ENCODE measurements at regions not wholly inside any gene's neighbourhood (a gene's known extent, or its start where the extent isn't known, plus 50 kb on each side); places are given as distances from the start of the nearest gene placed in this dataset.
"Not testable (repeated sequence)": the region's sequence is repeated elsewhere in the genome, so short reads cannot be mapped to it uniquely, and the experiment has no call there.

DNA sequence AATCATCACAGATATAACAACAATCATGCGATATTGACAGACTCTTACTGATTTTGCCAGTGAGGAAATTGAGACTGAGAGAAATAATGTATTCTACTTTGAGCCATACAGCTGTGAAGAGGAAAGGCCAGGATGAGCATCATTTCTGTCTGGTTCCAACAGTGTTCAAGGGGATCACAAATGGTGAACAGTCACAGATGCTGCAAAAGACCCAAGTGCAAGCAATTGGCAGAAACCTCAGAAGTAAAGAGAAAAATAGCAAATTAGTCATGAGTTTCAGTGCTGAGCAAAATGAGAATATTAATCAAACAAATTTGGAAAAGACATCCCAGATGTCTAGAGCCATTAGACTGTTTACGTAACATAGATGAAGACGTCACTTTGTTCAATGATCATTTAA lies 114.1 kb downstream of the RAB38 start:
- Mint-ChIP-seq H3K27ac (no peak overlapping the region), H3K4me1 (peaks cover 2% of the 10 kb centered on the region), H3K9me3 (no peaks in the 10 kb centered on the region), H3K4me3 (no peak overlapping the region), H3K36me3 (ENCODE audit: low read depth) (no peaks in the 10 kb centered on the region), H3K27me3 (peaks cover 15% of the 10 kb centered on the region)
- ATAC-seq (replicated peaks) = no peak

DNA sequence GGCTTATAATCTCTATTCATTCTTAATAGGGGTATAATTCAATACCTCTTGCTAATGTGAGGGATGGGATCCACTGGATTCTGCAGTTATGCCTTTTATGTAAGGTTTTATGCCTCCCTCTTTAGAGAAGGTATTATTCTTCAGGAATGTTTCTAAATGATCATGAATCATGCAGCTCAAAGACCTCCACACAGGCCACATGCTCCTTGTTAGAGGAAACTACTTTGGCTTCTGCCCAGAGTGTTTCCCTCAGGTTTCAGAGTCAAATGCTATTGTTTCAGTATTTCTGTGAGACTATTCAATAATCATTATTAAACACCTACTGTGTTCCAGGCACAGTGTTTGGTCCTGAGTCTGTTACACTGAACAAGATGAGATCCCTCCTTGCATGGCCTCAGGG lies 115.9 kb downstream of the RAB38 start:
- Mint-ChIP-seq H3K4me1 (peaks cover 3% of the 10 kb centered on the region), H3K4me3 (no peak overlapping the region), H3K36me3 (ENCODE audit: low read depth) (no peaks in the 10 kb centered on the region), H3K27ac (no peak overlapping the region), H3K27me3 (peaks cover 13% of the 10 kb centered on the region), H3K9me3 (no peaks in the 10 kb centered on the region)
- ATAC-seq (replicated peaks) = no peak

- Mint-ChIP-seq H3K27ac (no peak overlapping the region), H3K9me3 (no peaks in the 10 kb centered on the region), H3K4me3 (no peak overlapping the region), H3K27me3 (peaks cover 7% of the 10 kb centered on the region), H3K4me1 (peaks cover 3% of the 10 kb centered on the region), H3K36me3 (ENCODE audit: low read depth) (no peaks in the 10 kb centered on the region)
- ATAC-seq (replicated peaks) = no peak
Observed at GRCh38 chr11:88051396-88051795, 123.8 kb downstream of the RAB38 start.

DNA sequence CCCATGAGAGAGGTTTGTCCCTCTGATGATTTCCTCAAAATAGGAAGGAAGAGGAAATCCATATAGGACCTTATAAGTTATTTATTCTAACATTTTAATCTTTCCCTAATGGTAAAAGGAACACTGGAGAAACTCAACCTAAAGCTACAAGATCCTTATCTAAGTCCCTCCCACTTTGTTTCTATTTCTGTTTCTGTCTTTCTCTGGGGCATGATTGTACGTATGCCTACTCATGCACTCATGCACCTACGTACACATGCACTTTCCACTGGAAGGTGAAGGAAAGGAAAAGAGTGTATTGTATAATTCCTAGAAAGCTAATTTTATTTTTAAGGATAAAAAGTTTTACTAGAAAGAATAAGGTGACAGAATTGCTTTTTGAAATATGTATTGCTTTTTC lies 125.0 kb downstream of the RAB38 start:
- ATAC-seq (replicated peaks) = no peak
- Mint-ChIP-seq H3K4me1 (no peaks in the 10 kb centered on the region), H3K36me3 (ENCODE audit: low read depth) (no peaks in the 10 kb centered on the region), H3K27ac (no peak overlapping the region), H3K27me3 (peaks cover 3% of the 10 kb centered on the region), H3K9me3 (no peaks in the 10 kb centered on the region), H3K4me3 (no peak overlapping the region)

DNA sequence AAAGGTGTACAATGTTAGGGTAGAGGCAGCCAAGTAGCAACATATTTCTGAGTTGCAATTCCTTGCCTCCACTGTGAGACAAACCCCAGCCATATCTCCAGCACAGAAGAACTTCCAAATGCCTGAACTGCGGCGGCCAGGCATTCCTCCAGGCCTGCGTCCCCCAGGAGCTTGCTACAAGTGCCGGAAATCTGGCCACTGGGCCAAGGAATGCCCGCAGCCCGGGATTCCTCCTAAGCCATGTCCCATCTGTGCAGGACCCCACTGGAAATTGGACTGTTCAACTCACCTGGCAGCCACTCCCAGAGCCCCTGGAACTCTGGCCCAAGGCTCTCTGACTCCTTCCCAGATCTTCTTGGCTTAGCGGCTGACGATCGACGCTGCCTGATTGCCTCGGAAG lies 130.0 kb downstream of the RAB38 start:
- not testable (repeated sequence) for H3K4me3 Mint-ChIP-seq; ATAC-seq (replicated peaks); H3K9me3 Mint-ChIP-seq; H3K4me1 Mint-ChIP-seq; H3K27ac Mint-ChIP-seq; H3K36me3 Mint-ChIP-seq (ENCODE audit: low read depth)
- peaks cover 24% of the 10 kb centered on the region for H3K27me3 Mint-ChIP-seq

- not testable (repeated sequence) for H3K4me1 Mint-ChIP-seq; H3K9me3 Mint-ChIP-seq; H3K4me3 Mint-ChIP-seq; ATAC-seq (replicated peaks); H3K36me3 Mint-ChIP-seq (ENCODE audit: low read depth); H3K27ac Mint-ChIP-seq
- peaks cover 24% of the 10 kb centered on the region for H3K27me3 Mint-ChIP-seq
Observed at GRCh38 chr11:88044658-88045057, 130.6 kb downstream of the RAB38 start.

GRCh38 chr11:88043149-88043548 lies 132.1 kb downstream of the RAB38 start:
- Mint-ChIP-seq H3K27me3 (peaks cover 30% of the 10 kb centered on the region), H3K36me3 (ENCODE audit: low read depth) (no peaks in the 10 kb centered on the region), H3K4me1 (no peaks in the 10 kb centered on the region), H3K9me3 (no peaks in the 10 kb centered on the region), H3K27ac (no peak overlapping the region), H3K4me3 (no peak overlapping the region)
- no peak for ATAC-seq (replicated peaks)

DNA sequence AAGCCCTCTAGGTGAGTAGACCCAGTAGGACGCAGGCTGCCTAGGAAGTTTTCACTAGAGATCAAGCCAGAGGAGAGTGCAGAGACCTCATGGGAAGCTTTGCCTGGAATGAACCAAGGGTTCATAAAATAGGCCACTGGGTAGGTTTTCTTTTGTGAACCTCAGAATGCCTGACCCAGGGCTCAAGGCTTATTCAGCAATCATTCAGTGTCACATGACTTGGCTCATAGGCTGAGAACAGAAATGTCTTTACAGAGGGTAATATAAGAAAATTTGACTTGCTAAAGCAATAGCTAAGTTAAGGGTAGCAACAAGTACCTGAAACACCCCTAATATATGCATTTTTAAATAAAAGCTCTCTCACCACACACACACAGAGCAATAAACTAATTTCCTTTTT lies 132.6 kb downstream of the RAB38 start:
- Mint-ChIP-seq H3K27me3 (peaks cover 30% of the 10 kb centered on the region), H3K27ac (no peak overlapping the region), H3K4me3 (no peak overlapping the region), H3K4me1 (no peaks in the 10 kb centered on the region), H3K36me3 (ENCODE audit: low read depth) (no peaks in the 10 kb centered on the region), H3K9me3 (no peaks in the 10 kb centered on the region)
- no peak for ATAC-seq (replicated peaks)

DNA sequence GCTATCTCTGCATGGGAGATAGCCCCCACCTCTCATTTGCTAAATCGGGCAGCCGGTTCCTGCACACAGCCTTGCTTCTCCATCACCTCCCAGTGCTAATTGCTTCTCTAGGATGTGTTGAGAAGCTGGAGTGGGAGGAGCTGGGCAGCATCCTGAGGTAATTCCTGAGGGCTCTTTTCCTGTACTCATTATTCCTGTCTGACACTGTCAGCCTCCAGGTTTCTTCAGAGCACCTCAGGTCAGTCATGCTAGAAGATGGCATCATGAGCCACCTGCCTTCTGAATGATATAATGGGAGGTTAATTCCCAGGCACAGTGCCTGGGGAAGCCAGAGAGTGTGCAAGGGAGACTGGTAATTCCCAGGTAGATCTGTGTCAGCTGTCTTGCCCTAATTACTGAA lies 133.0 kb downstream of the RAB38 start:
- no peak for ATAC-seq (replicated peaks)
- Mint-ChIP-seq H3K4me3 (no peak overlapping the region), H3K27ac (no peak overlapping the region), H3K27me3 (peaks cover 30% of the 10 kb centered on the region), H3K9me3 (no peaks in the 10 kb centered on the region), H3K36me3 (ENCODE audit: low read depth) (no peaks in the 10 kb centered on the region), H3K4me1 (no peaks in the 10 kb centered on the region)

DNA sequence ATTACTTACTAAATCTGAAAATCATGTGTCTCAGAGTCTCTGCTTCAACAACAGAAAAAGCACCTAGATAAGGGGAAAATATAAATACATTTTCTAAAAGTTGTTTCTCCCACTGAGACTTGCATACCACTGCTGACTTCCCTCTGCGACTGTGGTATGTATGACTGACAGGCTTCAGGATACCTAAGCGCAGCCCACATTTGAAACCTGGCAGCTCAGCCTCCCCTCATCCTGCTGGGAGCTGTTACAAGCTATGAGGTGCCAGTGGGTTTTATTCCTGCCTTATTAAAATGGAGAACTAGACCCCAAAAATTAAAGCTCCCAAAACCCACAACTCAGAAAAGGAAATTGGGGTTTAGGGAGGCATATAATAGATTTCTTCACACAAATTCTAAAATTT lies 133.6 kb downstream of the RAB38 start:
- no peaks in the 10 kb centered on the region for H3K4me1 Mint-ChIP-seq
- ATAC-seq (replicated peaks) = no peak
- peaks cover 30% of the 10 kb centered on the region for H3K27me3 Mint-ChIP-seq
- no peak overlapping the region for H3K27ac Mint-ChIP-seq
- no peak overlapping the region for H3K4me3 Mint-ChIP-seq
- no peaks in the 10 kb centered on the region for H3K9me3 Mint-ChIP-seq
- H3K36me3 Mint-ChIP-seq (ENCODE audit: low read depth) = no peaks in the 10 kb centered on the region

DNA sequence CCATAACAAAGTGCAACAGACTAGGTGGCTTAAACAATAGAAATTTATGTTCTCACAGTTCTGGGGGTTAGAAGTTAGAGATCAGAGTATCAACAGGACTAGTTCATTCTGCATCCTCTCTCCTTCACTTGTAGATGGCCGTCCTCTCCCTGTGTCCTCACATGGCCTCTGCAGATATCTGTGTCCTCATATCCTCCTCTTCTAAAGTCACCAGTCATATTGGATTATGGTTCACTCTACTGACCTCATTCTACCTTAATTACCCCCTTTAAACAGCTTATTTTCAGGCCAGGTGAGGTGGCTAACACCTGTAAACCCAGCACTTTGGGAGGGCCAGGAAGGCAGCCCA lies 135.1 kb downstream of the RAB38 start:
- ATAC-seq (replicated peaks) = no peak
- Mint-ChIP-seq H3K27me3 (peaks cover 30% of the 10 kb centered on the region), H3K36me3 (ENCODE audit: low read depth) (no peaks in the 10 kb centered on the region)

GRCh38 chr11:88039476-88040147 lies 135.6 kb downstream of the RAB38 start:
- Mint-ChIP-seq H3K9me3 (no peaks in the 10 kb centered on the region), H3K4me3 (no peak overlapping the region), H3K4me1 (no peaks in the 10 kb centered on the region), H3K27me3 (peaks cover 26% of the 10 kb centered on the region), H3K27ac (no peak overlapping the region), H3K36me3 (ENCODE audit: low read depth) (no peaks in the 10 kb centered on the region)
- ATAC-seq (replicated peaks) = no peak

More for the DNA sequence above, 135.1 kb downstream of the RAB38 start:
- Mint-ChIP-seq H3K9me3 (no peaks in the 10 kb centered on the region), H3K4me1 (no peaks in the 10 kb centered on the region), H3K27ac (no peak overlapping the region), H3K4me3 (no peak overlapping the region)

GRCh38 chr11:88038063-88038462 lies 137.2 kb downstream of the RAB38 start:
- H3K4me3 Mint-ChIP-seq = no peak overlapping the region

GRCh38 chr11:88036701-88037100 lies 138.5 kb downstream of the RAB38 start:
- Mint-ChIP-seq H3K9me3 (no peaks in the 10 kb centered on the region), H3K36me3 (ENCODE audit: low read depth) (no peaks in the 10 kb centered on the region), H3K27me3 (peaks cover 13% of the 10 kb centered on the region), H3K27ac (no peak overlapping the region), H3K4me1 (no peaks in the 10 kb centered on the region), H3K4me3 (no peak overlapping the region)
- no peak for ATAC-seq (replicated peaks)

More at GRCh38 chr11:88038063-88038462, 137.2 kb downstream of the RAB38 start:
- Mint-ChIP-seq H3K4me1 (no peaks in the 10 kb centered on the region), H3K27ac (no peak overlapping the region), H3K9me3 (no peaks in the 10 kb centered on the region), H3K36me3 (ENCODE audit: low read depth) (no peaks in the 10 kb centered on the region), H3K27me3 (peaks cover 16% of the 10 kb centered on the region)
- ATAC-seq (replicated peaks) = no peak

- Mint-ChIP-seq H3K36me3 (ENCODE audit: low read depth) (no peaks in the 10 kb centered on the region), H3K27me3 (peaks cover 6% of the 10 kb centered on the region), H3K4me1 (no peaks in the 10 kb centered on the region), H3K4me3 (no peak overlapping the region), H3K9me3 (peaks cover under 1% of the 10 kb centered on the region), H3K27ac (no peak overlapping the region)
- ATAC-seq (replicated peaks) = no peak
Observed at GRCh38 chr11:88035271-88035670, 140.0 kb downstream of the RAB38 start.

- H3K9me3 Mint-ChIP-seq = no peaks in the 10 kb centered on the region
Observed at GRCh38 chr11:88017666-88018065, 157.6 kb downstream of the RAB38 start.

More at GRCh38 chr11:88017666-88018065, 157.6 kb downstream of the RAB38 start:
- H3K27me3 Mint-ChIP-seq = no peaks in the 10 kb centered on the region
- H3K27ac Mint-ChIP-seq = no peak overlapping the region
- no peaks in the 10 kb centered on the region for H3K4me1 Mint-ChIP-seq
- no peak for ATAC-seq (replicated peaks)
- H3K4me3 Mint-ChIP-seq = no peak overlapping the region
- H3K36me3 Mint-ChIP-seq (ENCODE audit: low read depth) = no peaks in the 10 kb centered on the region
